HG03521 (cell line): ENCODE measurements at regions not wholly inside any gene's neighbourhood (a gene's known extent, or its start where the extent isn't known, plus 50 kb on each side); places are given as distances from the start of the nearest gene placed in this dataset.
"Not testable (repeated sequence)": the region's sequence is repeated elsewhere in the genome, so short reads cannot be mapped to it uniquely, and the experiment has no call there.

Experiments
- ATAC-seq: cut with Tn5 transposase; IDR thresholded peaks from one replicate; pipeline ENCODE4 v1.9.1; 2021; ENCODE audit warnings: mild to moderate bottlenecking, moderate library complexity; ENCODE audit not compliant: unreplicated experiment

GRCh38 chr15:26033493-26033892, 170.4 kb upstream of the ATP10A start:
- no peak for ATAC-seq

- ATAC-seq, result no peak
Measured at GRCh38 chr15:26032162-26032846, 169.2 kb upstream of the ATP10A start.

GRCh38 chr15:26029586-26029985, 166.5 kb upstream of the ATP10A start:
- ATAC-seq, result not testable (repeated sequence)

GRCh38 chr15:26029146-26029545, 166.0 kb upstream of the ATP10A start:
- ATAC-seq, result no peak

GRCh38 chr15:26028086-26028740, 165.1 kb upstream of the ATP10A start:
- no peak for ATAC-seq

- not testable (repeated sequence) for ATAC-seq
Measured at GRCh38 chr15:26026671-26027070, 163.5 kb upstream of the ATP10A start.

- ATAC-seq, result no peak
Measured at GRCh38 chr15:26024241-26024640, 161.1 kb upstream of the ATP10A start.

GRCh38 chr15:26023691-26024090, 160.6 kb upstream of the ATP10A start:
- ATAC-seq, result no peak

- no peak for ATAC-seq
Measured at GRCh38 chr15:26023231-26023630, 160.1 kb upstream of the ATP10A start.

- no peak for ATAC-seq
Measured at GRCh38 chr15:26020871-26021270, 157.7 kb upstream of the ATP10A start.

GRCh38 chr15:26017665-26018064, 154.5 kb upstream of the ATP10A start:
- ATAC-seq, result no peak

- ATAC-seq, result no peak
Measured at GRCh38 chr15:26015516-26016075, 152.5 kb upstream of the ATP10A start.

GRCh38 chr15:26013981-26014380, 150.9 kb upstream of the ATP10A start:
- ATAC-seq, result no peak

GRCh38 chr15:26011916-26012315, 148.8 kb upstream of the ATP10A start:
- ATAC-seq, result no peak

GRCh38 chr15:26007151-26007550, 144.0 kb upstream of the ATP10A start:
- no peak for ATAC-seq

GRCh38 chr15:26001201-26001600, 138.1 kb upstream of the ATP10A start:
- no peak for ATAC-seq

- ATAC-seq, result no peak
Measured at GRCh38 chr15:25993506-25993905, 130.4 kb upstream of the ATP10A start.

- ATAC-seq, result no peak
Measured at GRCh38 chr15:25990220-25990619, 127.1 kb upstream of the ATP10A start.

GRCh38 chr15:25989327-25989726, 126.2 kb upstream of the ATP10A start:
- ATAC-seq, result no peak

GRCh38 chr15:25988716-25989115, 125.6 kb upstream of the ATP10A start:
- ATAC-seq, result not testable (repeated sequence)

- no peak for ATAC-seq
Measured at GRCh38 chr15:25987638-25988037, 124.5 kb upstream of the ATP10A start.

- no peak for ATAC-seq
Measured at GRCh38 chr15:25985165-25985564, 122.0 kb upstream of the ATP10A start.
